NCI-H2227 (cell line): ENCODE measurements at regions not wholly inside any gene's neighbourhood (a gene's known extent, or its start where the extent isn't known, plus 50 kb on each side); places are given as distances from the start of the nearest gene placed in this dataset.

Experiments used
- DNase-seq: peaks from one replicate; lab custom pipeline; 2025; ENCODE audit not compliant: unreplicated experiment; lab: John Stamatoyannopoulos, UW

- no peak for DNase-seq
Observed at GRCh38 chr10:118181021-118181420, 134.3 kb upstream of the RAB11FIP2 start.

GRCh38 chr10:118175148-118175547 is 128.4 kb upstream of the RAB11FIP2 start:
- no peak for DNase-seq

- DNase-seq, result no peak
Observed at GRCh38 chr10:118173296-118173695, 126.6 kb upstream of the RAB11FIP2 start.

GRCh38 chr10:118171861-118172260 is 125.1 kb upstream of the RAB11FIP2 start:
- DNase-seq, result no peak

- no peak for DNase-seq
Observed at GRCh38 chr10:118167056-118167700, 120.4 kb upstream of the RAB11FIP2 start.

- DNase-seq, result no peak
Observed at GRCh38 chr10:118163217-118163616, 116.5 kb upstream of the RAB11FIP2 start.

- DNase-seq, result no peak
Observed at GRCh38 chr10:118161461-118162246, 114.9 kb upstream of the RAB11FIP2 start.

- no peak for DNase-seq
Observed at GRCh38 chr10:118153287-118153686, 106.5 kb upstream of the RAB11FIP2 start.

- DNase-seq, result no peak
Observed at GRCh38 chr10:118151461-118151860, 104.7 kb upstream of the RAB11FIP2 start.

GRCh38 chr10:118148247-118148646 is 101.5 kb upstream of the RAB11FIP2 start:
- DNase-seq, result no peak

- no peak for DNase-seq
Observed at GRCh38 chr10:118145256-118145655, 98.5 kb upstream of the RAB11FIP2 start.

- DNase-seq, result no peak
Observed at GRCh38 chr10:118141471-118141870, 94.7 kb upstream of the RAB11FIP2 start.

GRCh38 chr10:118139321-118139720 is 92.6 kb upstream of the RAB11FIP2 start:
- no peak for DNase-seq

- DNase-seq, result no peak
Observed at GRCh38 chr10:118128675-118129074, 81.9 kb upstream of the RAB11FIP2 start.

- no peak for DNase-seq
Observed at GRCh38 chr10:118118716-118119115, 72.0 kb upstream of the RAB11FIP2 start.

GRCh38 chr10:118116715-118117449 is 70.1 kb upstream of the RAB11FIP2 start:
- peak; percentile 56 for DNase-seq

GRCh38 chr10:118116362-118116714 is 69.6 kb upstream of the RAB11FIP2 start:
- no peak for DNase-seq

- no peak for DNase-seq
Observed at GRCh38 chr10:118115701-118116100, 69.0 kb upstream of the RAB11FIP2 start.

GRCh38 chr10:118114992-118115391 is 68.3 kb upstream of the RAB11FIP2 start:
- DNase-seq, result no peak

GRCh38 chr10:118112543-118113125 is 65.9 kb upstream of the RAB11FIP2 start:
- no peak for DNase-seq

GRCh38 chr10:118110750-118111149 is 64.0 kb upstream of the RAB11FIP2 start:
- DNase-seq, result no peak
